H9 (cell line): ENCODE measurements at regions not wholly inside any gene's neighbourhood (a gene's known extent, or its start where the extent isn't known, plus 50 kb on each side); places are given as distances from the start of the nearest gene placed in this dataset.

Source experiments
- DNase-seq: peaks from one replicate; pipeline ENCODE4 v3.0.0-alpha.2; 2017
- H2AFZ ChIP-seq: one replicate; pipeline ENCODE4 v1.6.1; 2013; ENCODE audit warnings: mild to moderate bottlenecking, low read length, control low read depth, moderate library complexity
- H2AK5ac ChIP-seq: 2 replicates; pipeline ENCODE4 v1.6.1; 2013; ENCODE audit warnings: low read length, control low read depth, mixed read lengths; ENCODE audit not compliant: insufficient read length
- H2BK120ac ChIP-seq: one replicate; pipeline ENCODE4 v1.6.1; 2013; ENCODE audit warnings: low read depth, mild to moderate bottlenecking, low read length, control low read depth, inconsistent platforms; ENCODE audit not compliant: poor library complexity, severe bottlenecking
- H2BK12ac ChIP-seq: 2 replicates; pipeline ENCODE4 v1.6.1; 2013; ENCODE audit warnings: low read length, control low read depth, mixed read lengths, low read depth; ENCODE audit not compliant: insufficient read length
- H2BK15ac ChIP-seq: 2 replicates; pipeline ENCODE4 v1.6.1; 2013; ENCODE audit warnings: low read depth, low read length, control low read depth
- H2BK20ac ChIP-seq: one replicate; pipeline ENCODE4 v1.6.1; 2013; ENCODE audit warnings: low read depth, mild to moderate bottlenecking, low read length, control low read depth, inconsistent platforms; ENCODE audit not compliant: poor library complexity, severe bottlenecking
- H2BK5ac ChIP-seq: 2 replicates; pipeline ENCODE4 v1.6.1; 2013; ENCODE audit warnings: low read length, control low read depth, mixed read lengths; ENCODE audit not compliant: insufficient read length
- H3K14ac ChIP-seq: 2 replicates; pipeline ENCODE4 v1.6.1; 2013; ENCODE audit warnings: low read length, control low read depth; ENCODE audit not compliant: insufficient read depth
- H3K18ac ChIP-seq: 2 replicates; pipeline ENCODE4 v1.6.1; 2013; ENCODE audit warnings: low read depth, mild to moderate bottlenecking, mixed read lengths, low read length, control low read depth; ENCODE audit not compliant: insufficient read length
- H3K23ac ChIP-seq: 2 replicates; pipeline ENCODE4 v1.6.1; 2013; ENCODE audit warnings: low read length, control low read depth, mixed read lengths, low read depth; ENCODE audit not compliant: insufficient read length
- H3K23me2 ChIP-seq: 2 replicates; pipeline ENCODE4 v1.6.1; 2013; ENCODE audit warnings: low read depth, mild to moderate bottlenecking, mixed read lengths, low read length, control low read depth; ENCODE audit not compliant: insufficient read length, poor library complexity, severe bottlenecking
- H3K27ac ChIP-seq: 2 replicates; pipeline ENCODE4 v1.5.1; 2013; ENCODE audit warnings: low read length, control low read depth, mixed read lengths, low read depth; ENCODE audit not compliant: insufficient read length
- H3K27me3 ChIP-seq: 2 replicates; pipeline ENCODE4 v1.6.1; 2013; ENCODE audit warnings: low read length, control low read depth, inconsistent platforms; ENCODE audit not compliant: insufficient read depth
- H3K4ac ChIP-seq: 2 replicates; pipeline ENCODE4 v1.6.1; 2013; ENCODE audit warnings: low read depth, mild to moderate bottlenecking, control low read depth, inconsistent platforms, low read length, moderate library complexity
- H3K4me1 ChIP-seq: 2 replicates; pipeline ENCODE4 v1.6.1; 2013; ENCODE audit warnings: low read length, control low read depth, inconsistent platforms; ENCODE audit not compliant: insufficient read depth
- H3K4me2 ChIP-seq: 2 replicates; pipeline ENCODE4 v1.6.1; 2013; ENCODE audit warnings: low read length, control low read depth, mixed read lengths; ENCODE audit not compliant: insufficient read length, insufficient read depth
- H3K56ac ChIP-seq: 2 replicates; pipeline ENCODE4 v1.6.1; 2013; ENCODE audit warnings: low read depth, mild to moderate bottlenecking, mixed read lengths, low read length, control low read depth; ENCODE audit not compliant: insufficient read length
- H3K79me1 ChIP-seq: 2 replicates; pipeline ENCODE4 v1.6.1; 2013; ENCODE audit warnings: low read depth, mild to moderate bottlenecking, moderate library complexity, low read length, control low read depth, inconsistent platforms; ENCODE audit not compliant: insufficient read depth, poor library complexity, severe bottlenecking
- H3K79me2 ChIP-seq: 2 replicates; pipeline ENCODE4 v1.6.1; 2013; ENCODE audit warnings: low read length, control low read depth, inconsistent platforms; ENCODE audit not compliant: insufficient read depth
- H3K9ac ChIP-seq: 2 replicates; pipeline ENCODE4 v1.6.1; 2013; ENCODE audit warnings: low read length, control low read depth, mixed read lengths; ENCODE audit not compliant: insufficient read length; ENCODE audit errors: extremely low read depth
- H3K9me3 ChIP-seq: one replicate; pipeline ENCODE4 v1.6.1; 2013; ENCODE audit warnings: low read depth, low read length, inconsistent platforms; ENCODE audit not compliant: control insufficient read depth
- H3T11ph ChIP-seq: one replicate; pipeline ENCODE4 v1.6.1; 2013; ENCODE audit warnings: mild to moderate bottlenecking, low read length, control low read depth, inconsistent platforms
- H4K20me1 ChIP-seq: one replicate; pipeline ENCODE4 v1.6.1; 2013; ENCODE audit not compliant: control insufficient read depth, insufficient read length, insufficient read depth
- H4K5ac ChIP-seq: 2 replicates; pipeline ENCODE4 v1.6.1; 2013; ENCODE audit warnings: low read depth, mild to moderate bottlenecking, mixed read lengths, low read length, control low read depth; ENCODE audit not compliant: insufficient read length
- H4K8ac ChIP-seq: replicated peaks from 2 replicates; pipeline ENCODE4 v1.6.1; 2013; ENCODE audit warnings: low read length, control low read depth, mixed read lengths, low read depth; ENCODE audit not compliant: insufficient read length
- H4K91ac ChIP-seq: 2 replicates; pipeline ENCODE4 v1.6.1; 2013; ENCODE audit warnings: low read depth, mild to moderate bottlenecking, moderate library complexity, mixed read lengths, low read length, control low read depth; ENCODE audit not compliant: insufficient read length
- H3K27ac Mint-ChIP-seq, 3 experiments: 2 replicates in 2 of 3; 3 replicates in 1 of 3; pipeline ENCODE4 v1.8.0; 2020 to 2021; ENCODE audit warnings: mixed read lengths in 3 of 3, mild to moderate bottlenecking in 1 of 3, moderate library complexity in 1 of 3
- H3K27me3 Mint-ChIP-seq: 2 replicates; pipeline ENCODE4 v1.8.0; 2021; ENCODE audit warnings: low read depth, mild to moderate bottlenecking, moderate library complexity, mixed read lengths
- H3K36me3 Mint-ChIP-seq, 3 experiments: 2 replicates in 2 of 3; 3 replicates in 1 of 3; pipeline ENCODE4 v1.8.0; 2020 to 2021; ENCODE audit warnings: low read depth in 3 of 3, mixed read lengths in 3 of 3; ENCODE audit not compliant: insufficient read depth in 1 of 3
- H3K4me1 Mint-ChIP-seq, 2 experiments: 2 replicates each; pipeline ENCODE4 v1.8.0; 2020; ENCODE audit warnings: mixed read lengths in 2 of 2
- H3K4me3 Mint-ChIP-seq, 2 experiments: 2 replicates in 1 of 2; 3 replicates in 1 of 2; pipeline ENCODE4 v1.8.0; 2020 to 2021; ENCODE audit warnings: mild to moderate bottlenecking in 2 of 2, mixed read lengths in 2 of 2, moderate library complexity in 1 of 2
- H3K9me3 Mint-ChIP-seq, 2 experiments: 2 replicates in 1 of 2; 3 replicates in 1 of 2; pipeline ENCODE4 v1.8.0; 2020; ENCODE audit warnings: mild to moderate bottlenecking in 2 of 2, mixed read lengths in 2 of 2, moderate library complexity in 1 of 2
- CTCF ChIP-seq: fragments of 200-600 bp; sonication (generic); conservative IDR thresholded peaks from 3 replicates; pipeline ENCODE4 v1.8.0; 2021; ENCODE audit warnings: antibody characterized with exemption, mild to moderate bottlenecking

DNA sequence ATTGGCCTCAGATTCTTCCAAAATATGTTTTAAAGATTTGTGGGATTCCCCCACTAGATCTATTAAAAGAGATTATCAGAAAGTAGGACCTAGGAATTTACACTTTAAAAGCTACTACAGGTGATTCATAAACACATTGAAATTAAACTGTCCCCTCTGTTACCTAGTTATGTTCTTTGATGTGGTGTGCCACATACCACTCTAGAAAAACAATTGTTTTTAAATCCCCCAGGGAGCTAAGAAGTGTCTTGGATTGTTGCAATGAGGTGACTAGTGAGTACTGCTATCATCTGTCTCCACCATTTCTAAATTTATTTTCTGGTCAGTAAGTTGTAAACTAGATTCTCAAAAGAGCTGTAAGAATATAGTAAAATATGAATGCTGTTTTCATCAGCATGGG is 214.5 kb upstream of the DOK6 start:
- no peak overlapping the region for H2BK120ac ChIP-seq
- H4K8ac ChIP-seq, result no peak overlapping the region
- Mint-ChIP-seq H3K4me3 (no peak overlapping the region), H3K4me1 (peaks cover 0 to 4% of the 10 kb centered on the region in 2 experiments; a peak in 2 of 4 replicates), H3K36me3 (no peaks in the 10 kb centered on the region), H3K9me3 (no peaks in the 10 kb centered on the region), H3K27me3 (no peaks in the 10 kb centered on the region), H3K27ac (no peak overlapping the region)
- H2AK5ac ChIP-seq, result no peak overlapping the region
- no peak for DNase-seq
- H3K4me2 ChIP-seq, result no peak overlapping the region
- H3K27ac ChIP-seq, result no peak overlapping the region
- no peak overlapping the region for H3K23ac ChIP-seq
- no peak overlapping the region for H3K14ac ChIP-seq
- H3K18ac ChIP-seq, result no peak overlapping the region
- H4K91ac ChIP-seq, result no peak overlapping the region
- no peak for TF ChIP-seq CTCF
- H2BK5ac ChIP-seq, result no peak overlapping the region
- H3K4ac ChIP-seq, result no peak overlapping the region
- no peaks in the 10 kb centered on the region for H3K4me1 ChIP-seq
- H3K9ac ChIP-seq, result no peak overlapping the region
- no peak overlapping the region for H3K56ac ChIP-seq
- H3T11ph ChIP-seq, result no peak overlapping the region
- H3K79me2 ChIP-seq, result no peaks in the 10 kb centered on the region
- no peak overlapping the region for H2BK20ac ChIP-seq
- H3K27me3 ChIP-seq, result no peaks in the 10 kb centered on the region
- H4K20me1 ChIP-seq, result no peaks in the 10 kb centered on the region
- H2AFZ ChIP-seq, result no peak overlapping the region
- no peaks in the 10 kb centered on the region for H3K23me2 ChIP-seq
- H2BK15ac ChIP-seq, result no peak overlapping the region
- H4K5ac ChIP-seq, result no peak overlapping the region
- no peak overlapping the region for H2BK12ac ChIP-seq
- H3K9me3 ChIP-seq, result no peaks in the 10 kb centered on the region
- H3K79me1 ChIP-seq, result no peaks in the 10 kb centered on the region
